NB4 (cell line): ENCODE measurements at regions not wholly inside any gene's neighbourhood (a gene's known extent, or its start where the extent isn't known, plus 50 kb on each side); places are given as distances from the start of the nearest gene placed in this dataset.

Experiments used
- POLR2A ChIP-seq: IDR thresholded peaks from 2 replicates; pipeline ENCODE4 v1.6.1; 2011; ENCODE audit warnings: mild to moderate bottlenecking; ENCODE audit not compliant: insufficient read length; ENCODE audit errors: extremely low read depth
- TF ChIP-seq, protein P1 (sequence below): IDR thresholded peaks from one replicate; pipeline ENCODE4 v1.5.1; 2012; ENCODE audit warnings: low read depth, low read length
- TF ChIP-seq, protein P2 (sequence below): IDR thresholded peaks from 2 replicates; pipeline ENCODE4 v1.6.1; 2011; ENCODE audit warnings: low read depth, low read length

GRCh38 chr12:89993632-89994031, 285.0 kb upstream of the ATP2B1 start:
- TF ChIP-seq, protein P1, sequence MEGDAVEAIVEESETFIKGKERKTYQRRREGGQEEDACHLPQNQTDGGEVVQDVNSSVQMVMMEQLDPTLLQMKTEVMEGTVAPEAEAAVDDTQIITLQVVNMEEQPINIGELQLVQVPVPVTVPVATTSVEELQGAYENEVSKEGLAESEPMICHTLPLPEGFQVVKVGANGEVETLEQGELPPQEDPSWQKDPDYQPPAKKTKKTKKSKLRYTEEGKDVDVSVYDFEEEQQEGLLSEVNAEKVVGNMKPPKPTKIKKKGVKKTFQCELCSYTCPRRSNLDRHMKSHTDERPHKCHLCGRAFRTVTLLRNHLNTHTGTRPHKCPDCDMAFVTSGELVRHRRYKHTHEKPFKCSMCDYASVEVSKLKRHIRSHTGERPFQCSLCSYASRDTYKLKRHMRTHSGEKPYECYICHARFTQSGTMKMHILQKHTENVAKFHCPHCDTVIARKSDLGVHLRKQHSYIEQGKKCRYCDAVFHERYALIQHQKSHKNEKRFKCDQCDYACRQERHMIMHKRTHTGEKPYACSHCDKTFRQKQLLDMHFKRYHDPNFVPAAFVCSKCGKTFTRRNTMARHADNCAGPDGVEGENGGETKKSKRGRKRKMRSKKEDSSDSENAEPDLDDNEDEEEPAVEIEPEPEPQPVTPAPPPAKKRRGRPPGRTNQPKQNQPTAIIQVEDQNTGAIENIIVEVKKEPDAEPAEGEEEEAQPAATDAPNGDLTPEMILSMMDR: no peak
- TF ChIP-seq, protein P2, sequence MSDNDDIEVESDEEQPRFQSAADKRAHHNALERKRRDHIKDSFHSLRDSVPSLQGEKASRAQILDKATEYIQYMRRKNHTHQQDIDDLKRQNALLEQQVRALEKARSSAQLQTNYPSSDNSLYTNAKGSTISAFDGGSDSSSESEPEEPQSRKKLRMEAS: no peak
- no peak for TF ChIP-seq POLR2A
